H1 (cell line): ENCODE measurements at regions not wholly inside any gene's neighbourhood (a gene's known extent, or its start where the extent isn't known, plus 50 kb on each side); places are given as distances from the start of the nearest gene placed in this dataset.

Experiments
- CTCF ChIA-PET: fragments of 300-600 bp; sonication (Branson Sonifier 250); formaldehyde crosslinking; loops from one replicate; lab custom pipeline; 2021; ENCODE audit not compliant: partially characterized antibody; lab: Charles Lee
- POLR2A ChIA-PET: fragments of 300-600 bp; sonication (Branson Sonifier 250); formaldehyde crosslinking; loops from one replicate; lab custom pipeline; 2021; ENCODE audit warnings: inconsistent platforms; ENCODE audit not compliant: partially characterized antibody; lab: Charles Lee
- DNase-seq, 2 experiments: peaks; one replicate each; pipeline versions ENCODE4 v3.0.0 to v3.0.0-alpha.2; 2010 to 2022; ENCODE audit warnings: low spot score in 2 of 2, low read depth in 1 of 2, mixed read lengths in 1 of 2
- FAIRE-seq: peaks from 2 replicates; lab custom pipeline; 2011; peaks lifted over from hg19 to GRCh38; lab: Jason Lieb, UNC
- H2AFZ ChIP-seq: 2 replicates; pipeline ENCODE4 v1.8.1; 2012; ENCODE audit warnings: low read length, inconsistent platforms
- H2AK5ac ChIP-seq: 2 replicates; pipeline ENCODE4 v1.6.1; 2013; ENCODE audit warnings: low read depth, low read length
- H2BK120ac ChIP-seq: replicated peaks from 2 replicates; pipeline ENCODE3; 2013; ENCODE audit warnings: low read depth, low read length, inconsistent platforms
- H2BK12ac ChIP-seq: 2 replicates; pipeline ENCODE4 v1.6.1; 2013; ENCODE audit warnings: low read depth, low read length
- H2BK15ac ChIP-seq: 2 replicates; pipeline ENCODE4 v1.6.1; 2013; ENCODE audit warnings: low read length
- H2BK20ac ChIP-seq: 2 replicates; pipeline ENCODE4 v1.6.1; 2013; ENCODE audit warnings: low read length
- H2BK5ac ChIP-seq: 2 replicates; pipeline ENCODE4 v1.6.1; 2013; ENCODE audit warnings: low read depth, low read length
- H3K14ac ChIP-seq: 2 replicates; pipeline ENCODE4 v1.6.1; 2013; ENCODE audit warnings: inconsistent platforms; ENCODE audit not compliant: insufficient read length
- H3K18ac ChIP-seq: 2 replicates; pipeline ENCODE4 v1.6.1; 2013; ENCODE audit warnings: low read length; ENCODE audit errors: extremely low read depth
- H3K23ac ChIP-seq: 2 replicates; pipeline ENCODE4 v1.6.1; 2013; ENCODE audit warnings: inconsistent platforms; ENCODE audit not compliant: insufficient read length
- H3K23me2 ChIP-seq: 2 replicates; pipeline ENCODE4 v1.6.1; 2013; ENCODE audit warnings: low read depth, low read length
- H3K27ac ChIP-seq: 2 replicates; pipeline ENCODE4 v1.6.1; 2011; ENCODE audit warnings: low read depth, low read length, inconsistent platforms
- H3K27me3 ChIP-seq, 4 experiments: replicated peaks in 1 of 4; 1 replicate in 1 of 4; 2 replicates in 3 of 4; pipeline versions ENCODE4 v1.6.1 to v1.8.1; 2011 to 2013; ENCODE audit warnings: low read length in 3 of 4, mild to moderate bottlenecking in 3 of 4, inconsistent platforms in 2 of 4, mixed read lengths in 2 of 4, moderate library complexity in 1 of 4; ENCODE audit not compliant: control insufficient read depth in 3 of 4, insufficient read depth in 3 of 4; ENCODE audit errors: extremely low read depth in 1 of 4
- H3K36me3 ChIP-seq, 4 experiments: 2 replicates each; pipeline versions ENCODE4 v1.6.1 to v1.8.1; 2011 to 2013; ENCODE audit warnings: mild to moderate bottlenecking in 4 of 4, low read length in 3 of 4, moderate library complexity in 2 of 4, control low read depth in 1 of 4, inconsistent platforms in 1 of 4; ENCODE audit not compliant: insufficient read depth in 4 of 4, control insufficient read depth in 2 of 4
- H3K4ac ChIP-seq: replicated peaks from 2 replicates; pipeline ENCODE3; 2013; ENCODE audit warnings: low read length, low read depth, mixed read lengths, inconsistent platforms; ENCODE audit not compliant: insufficient read length
- H3K4me1 ChIP-seq, 4 experiments: replicated peaks in 1 of 4; 1 replicate in 1 of 4; 2 replicates in 3 of 4; pipeline versions ENCODE4 v1.6.1 to v1.8.1; 2011 to 2013; ENCODE audit warnings: low read length in 3 of 4, inconsistent platforms in 2 of 4, mixed read lengths in 1 of 4; ENCODE audit not compliant: insufficient read depth in 4 of 4, control insufficient read depth in 3 of 4
- H3K4me2 ChIP-seq, 2 experiments: 2 replicates each; pipeline versions ENCODE4 v1.6.1 to v1.8.1; 2011 to 2013; ENCODE audit warnings: low read depth in 2 of 2, low read length in 2 of 2, control low read depth in 1 of 2, inconsistent platforms in 1 of 2, mild to moderate bottlenecking in 1 of 2; ENCODE audit not compliant: insufficient read depth in 1 of 2
- H3K4me3 ChIP-seq, 4 experiments: fragments of 200-600, 300-600 bp in 1 of 4; sonication (generic), shearing (Covaris generic), sonication (Bioruptor Twin) in 1 of 4; 2 replicates each; pipeline versions ENCODE4 v1.5.1 to v1.8.1; 2011 to 2016; ENCODE audit warnings: low read length in 4 of 4, low read depth in 3 of 4, control low read depth in 2 of 4, inconsistent platforms in 2 of 4, mild to moderate bottlenecking in 2 of 4, mixed read lengths in 1 of 4, moderate library complexity in 1 of 4; ENCODE audit not compliant: insufficient read depth in 2 of 4; ENCODE audit errors: extremely low read depth in 1 of 4
- H3K56ac ChIP-seq: replicated peaks from 2 replicates; pipeline ENCODE3; 2013; ENCODE audit warnings: low read depth, mild to moderate bottlenecking, mixed read lengths, low read length, inconsistent platforms; ENCODE audit not compliant: insufficient read length
- H3K79me1 ChIP-seq: 2 replicates; pipeline ENCODE4 v1.6.1; 2013; ENCODE audit warnings: low read depth, low read length, control low read depth
- H3K79me2 ChIP-seq, 2 experiments: 2 replicates each; pipeline versions ENCODE4 v1.6.1 to v1.8.1; 2012 to 2013; ENCODE audit warnings: low read length in 2 of 2, mild to moderate bottlenecking in 2 of 2, inconsistent platforms in 1 of 2; ENCODE audit not compliant: insufficient read depth in 2 of 2, control insufficient read depth in 1 of 2
- H3K9ac ChIP-seq, 4 experiments: replicated peaks in 1 of 4; 1 replicate in 1 of 4; 2 replicates in 3 of 4; pipeline versions ENCODE4 v1.6.1 to v1.8.1; 2011 to 2013; ENCODE audit warnings: low read depth in 3 of 4, low read length in 3 of 4, control low read depth in 2 of 4, mild to moderate bottlenecking in 2 of 4, moderate library complexity in 2 of 4, inconsistent platforms in 1 of 4; ENCODE audit errors: extremely low read depth in 1 of 4
- H3K9me3 ChIP-seq, 2 experiments: 2 replicates each; pipeline versions ENCODE4 v1.6.1 to v1.8.1; 2012 to 2013; ENCODE audit warnings: mild to moderate bottlenecking in 2 of 2, moderate library complexity in 2 of 2, control low read depth in 1 of 2, inconsistent platforms in 1 of 2, low read depth in 1 of 2, low read length in 1 of 2, mixed read lengths in 1 of 2; ENCODE audit not compliant: insufficient read depth in 2 of 2
- H4K20me1 ChIP-seq, 2 experiments: replicated peaks in 1 of 2; 2 replicates each; pipeline versions ENCODE3 to v1.8.1; 2011 to 2013; ENCODE audit warnings: inconsistent platforms in 2 of 2, low read length in 2 of 2, mild to moderate bottlenecking in 1 of 2; ENCODE audit not compliant: insufficient read depth in 2 of 2, control insufficient read depth in 1 of 2
- H4K5ac ChIP-seq: 2 replicates; pipeline ENCODE4 v1.6.1; 2013; ENCODE audit warnings: low read length, low read depth, mixed read lengths, inconsistent platforms; ENCODE audit not compliant: insufficient read length
- H4K8ac ChIP-seq: 2 replicates; pipeline ENCODE4 v1.8.0; 2013; ENCODE audit warnings: mild to moderate bottlenecking, moderate library complexity, low read length, inconsistent platforms; ENCODE audit not compliant: insufficient read depth; ENCODE audit errors: extremely low read depth
- H4K91ac ChIP-seq: replicated peaks from 2 replicates; pipeline ENCODE3; 2013; ENCODE audit warnings: low read length, mixed read lengths, inconsistent platforms; ENCODE audit not compliant: insufficient read length
- BRCA1 ChIP-seq: IDR thresholded peaks from 2 replicates; pipeline ENCODE4 v1.6.1; 2012; ENCODE audit warnings: low read depth, low read length, improper control_type of control experiment
- EGR1 ChIP-seq: IDR thresholded peaks from 2 replicates; pipeline ENCODE4 v1.6.1; 2011; ENCODE audit warnings: low read depth, low read length, borderline replicate concordance
- EP300 ChIP-seq, 2 experiments: IDR thresholded peaks; 1 replicate in 1 of 2; 2 replicates in 1 of 2; pipeline ENCODE4 v1.6.1; 2011 to 2012; ENCODE audit warnings: low read depth in 2 of 2, low read length in 2 of 2, mild to moderate bottlenecking in 2 of 2, borderline replicate concordance in 1 of 2, inconsistent platforms in 1 of 2, moderate library complexity in 1 of 2
- SP2 ChIP-seq: IDR thresholded peaks from 2 replicates; pipeline ENCODE4 v1.6.1; 2012; ENCODE audit warnings: mild to moderate bottlenecking, low read length, inconsistent platforms
- TAF7 ChIP-seq: optimal IDR thresholded peaks from 2 replicates; pipeline ENCODE3; 2011; ENCODE audit warnings: low read depth, mild to moderate bottlenecking, inconsistent platforms, low read length, moderate library complexity, borderline replicate concordance
- TF ChIP-seq, protein P1 (sequence below), 3 experiments: IDR thresholded peaks; 1 replicate in 2 of 3; 2 replicates in 1 of 3; pipeline versions ENCODE4 v1.5.1 to v1.6.1; 2011; ENCODE audit warnings: low read length in 3 of 3, mild to moderate bottlenecking in 3 of 3, inconsistent platforms in 2 of 3, low read depth in 1 of 3, moderate library complexity in 1 of 3; ENCODE audit not compliant: insufficient read depth in 1 of 3; ENCODE audit errors: control extremely low read depth in 1 of 3

DNA sequence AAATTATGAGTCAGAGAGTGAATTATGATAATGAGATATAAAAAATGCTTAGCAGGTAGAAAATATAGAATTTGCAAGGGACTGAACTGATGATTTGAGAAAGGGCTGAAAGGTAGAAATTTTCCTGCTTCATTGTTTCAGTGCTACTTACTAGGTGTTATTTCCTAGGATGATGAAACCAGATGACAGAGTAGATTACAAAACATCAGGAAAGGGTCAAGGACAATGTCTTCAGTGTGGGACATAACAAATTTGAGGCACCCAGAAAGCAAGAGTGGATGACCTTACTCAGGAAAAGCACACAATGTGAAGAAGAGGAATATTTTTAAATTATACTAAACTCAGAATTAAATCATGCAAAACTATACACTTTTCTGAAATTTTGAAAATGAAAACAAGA is 102.1 kb downstream of the SHCBP1 start:
- no peak overlapping the region for H4K91ac ChIP-seq
- no peaks in the 10 kb centered on the region for H3K79me2 ChIP-seq
- no peak overlapping the region for H4K8ac ChIP-seq
- CTCF ChIA-PET: no interaction called here
- no peak overlapping the region for H3K23ac ChIP-seq
- H3K27ac ChIP-seq: no peak overlapping the region
- no peak overlapping the region for H3K56ac ChIP-seq
- no peak overlapping the region for H3K4ac ChIP-seq
- no peak for FAIRE-seq
- H2AK5ac ChIP-seq: no peak overlapping the region
- H2AFZ ChIP-seq: no peak overlapping the region
- H2BK20ac ChIP-seq: no peak overlapping the region
- H3K4me1 ChIP-seq: no peaks in the 10 kb centered on the region
- no peaks in the 10 kb centered on the region for H3K36me3 ChIP-seq
- no peak overlapping the region for H4K5ac ChIP-seq
- no peaks in the 10 kb centered on the region for H3K79me1 ChIP-seq
- no peaks in the 10 kb centered on the region for H3K27me3 ChIP-seq
- H3K4me3 ChIP-seq: no peak overlapping the region
- no peaks in the 10 kb centered on the region for H3K23me2 ChIP-seq
- TF ChIP-seq BRCA1: no peak
- no peak for TF ChIP-seq EP300 (IDR thresholded peaks at IDR 0.05; ENCODE audit: borderline replicate concordance in 1 of 2, low read depth in 2 of 2, low read length in 2 of 2)
- no peak for TF ChIP-seq SP2
- TF ChIP-seq, protein P1, sequence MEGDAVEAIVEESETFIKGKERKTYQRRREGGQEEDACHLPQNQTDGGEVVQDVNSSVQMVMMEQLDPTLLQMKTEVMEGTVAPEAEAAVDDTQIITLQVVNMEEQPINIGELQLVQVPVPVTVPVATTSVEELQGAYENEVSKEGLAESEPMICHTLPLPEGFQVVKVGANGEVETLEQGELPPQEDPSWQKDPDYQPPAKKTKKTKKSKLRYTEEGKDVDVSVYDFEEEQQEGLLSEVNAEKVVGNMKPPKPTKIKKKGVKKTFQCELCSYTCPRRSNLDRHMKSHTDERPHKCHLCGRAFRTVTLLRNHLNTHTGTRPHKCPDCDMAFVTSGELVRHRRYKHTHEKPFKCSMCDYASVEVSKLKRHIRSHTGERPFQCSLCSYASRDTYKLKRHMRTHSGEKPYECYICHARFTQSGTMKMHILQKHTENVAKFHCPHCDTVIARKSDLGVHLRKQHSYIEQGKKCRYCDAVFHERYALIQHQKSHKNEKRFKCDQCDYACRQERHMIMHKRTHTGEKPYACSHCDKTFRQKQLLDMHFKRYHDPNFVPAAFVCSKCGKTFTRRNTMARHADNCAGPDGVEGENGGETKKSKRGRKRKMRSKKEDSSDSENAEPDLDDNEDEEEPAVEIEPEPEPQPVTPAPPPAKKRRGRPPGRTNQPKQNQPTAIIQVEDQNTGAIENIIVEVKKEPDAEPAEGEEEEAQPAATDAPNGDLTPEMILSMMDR (IDR thresholded peaks at IDR 0.05; ENCODE audit: control extremely low read depth in 1 of 3, insufficient read depth in 1 of 3, low read depth in 1 of 3, low read length in 3 of 3): no peak
- no peak for TF ChIP-seq TAF7
- no peak for TF ChIP-seq EGR1
- H3K9me3 ChIP-seq: peaks cover 45 to 46% of the 10 kb centered on the region in 2 experiments
- no peak overlapping the region for H3K18ac ChIP-seq
- H2BK15ac ChIP-seq: no peak overlapping the region
- no peak overlapping the region for H3K4me2 ChIP-seq
- no peak overlapping the region for H3K14ac ChIP-seq
- no peaks in the 10 kb centered on the region for H4K20me1 ChIP-seq
- no peak overlapping the region for H2BK120ac ChIP-seq
- no peak overlapping the region for H2BK5ac ChIP-seq
- DNase-seq: no peak
- H3K9ac ChIP-seq: no peak overlapping the region
- POLR2A ChIA-PET: no interaction called here
- no peak overlapping the region for H2BK12ac ChIP-seq
